ENCODE measurements at regions not wholly inside any gene's neighbourhood (a gene's known extent, or its start where the extent isn't known, plus 50 kb on each side); places are given as distances from the start of the nearest gene placed in this dataset.

DNA sequence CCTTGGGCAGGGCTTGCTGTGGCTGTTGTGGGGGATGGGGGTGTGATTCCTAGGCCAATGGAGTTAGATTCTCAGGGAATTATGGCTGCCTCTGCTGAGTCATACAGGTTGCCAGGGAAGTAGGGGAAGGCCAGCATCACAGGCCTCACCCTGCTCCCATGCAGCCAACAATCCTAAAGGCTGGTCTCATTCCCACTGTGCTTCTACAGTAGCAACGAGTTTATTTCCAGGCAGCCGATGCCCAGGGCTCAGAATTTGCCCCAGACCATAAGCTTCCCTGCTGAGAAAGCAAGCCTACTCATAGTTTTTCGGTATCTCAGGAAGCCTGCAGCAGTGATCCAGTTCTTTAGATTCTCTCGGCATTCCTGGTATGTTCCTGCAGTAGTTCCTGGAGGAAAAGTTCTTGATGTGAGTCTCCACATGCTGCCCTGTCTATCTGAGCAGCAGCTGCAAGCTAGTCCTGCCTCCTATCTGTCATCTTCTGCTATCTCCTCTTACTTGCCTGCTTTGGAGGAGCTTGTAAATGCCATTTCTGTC is 59.3 kb upstream of the SELENOP start (continued):
- TF ChIP-seq TRIM24 (IDR thresholded peaks at IDR 0.05): no peak
- 0 out of 2 replicates have a peak, but pooled peaks have one; percentile 17 for TF ChIP-seq ZNF316 (IDR thresholded peaks at IDR 0.05)
- TF ChIP-seq CBFA2T3 (IDR thresholded peaks at IDR 0.05): peak; percentile 52; the same call in 1 of the 2 replicates
- TF ChIP-seq CREB1 (IDR thresholded peaks at IDR 0.05): no peak
- TF ChIP-seq CREB1 (CRISPR knock-in tag; IDR thresholded peaks at IDR 0.05): no peak
- TF ChIP-seq, protein P1, sequence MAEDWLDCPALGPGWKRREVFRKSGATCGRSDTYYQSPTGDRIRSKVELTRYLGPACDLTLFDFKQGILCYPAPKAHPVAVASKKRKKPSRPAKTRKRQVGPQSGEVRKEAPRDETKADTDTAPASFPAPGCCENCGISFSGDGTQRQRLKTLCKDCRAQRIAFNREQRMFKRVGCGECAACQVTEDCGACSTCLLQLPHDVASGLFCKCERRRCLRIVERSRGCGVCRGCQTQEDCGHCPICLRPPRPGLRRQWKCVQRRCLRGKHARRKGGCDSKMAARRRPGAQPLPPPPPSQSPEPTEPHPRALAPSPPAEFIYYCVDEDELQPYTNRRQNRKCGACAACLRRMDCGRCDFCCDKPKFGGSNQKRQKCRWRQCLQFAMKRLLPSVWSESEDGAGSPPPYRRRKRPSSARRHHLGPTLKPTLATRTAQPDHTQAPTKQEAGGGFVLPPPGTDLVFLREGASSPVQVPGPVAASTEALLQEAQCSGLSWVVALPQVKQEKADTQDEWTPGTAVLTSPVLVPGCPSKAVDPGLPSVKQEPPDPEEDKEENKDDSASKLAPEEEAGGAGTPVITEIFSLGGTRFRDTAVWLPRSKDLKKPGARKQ (CRISPR knock-in tag; IDR thresholded peaks at IDR 0.05): no peak
- no peak for TF ChIP-seq LEF1 (IDR thresholded peaks at IDR 0.05)
- no peak for TF ChIP-seq KLF16 (IDR thresholded peaks at IDR 0.05)
- no peak for TF ChIP-seq MTA1 (IDR thresholded peaks at IDR 0.05; ENCODE audit: borderline replicate concordance)
- TF ChIP-seq, protein P2, sequence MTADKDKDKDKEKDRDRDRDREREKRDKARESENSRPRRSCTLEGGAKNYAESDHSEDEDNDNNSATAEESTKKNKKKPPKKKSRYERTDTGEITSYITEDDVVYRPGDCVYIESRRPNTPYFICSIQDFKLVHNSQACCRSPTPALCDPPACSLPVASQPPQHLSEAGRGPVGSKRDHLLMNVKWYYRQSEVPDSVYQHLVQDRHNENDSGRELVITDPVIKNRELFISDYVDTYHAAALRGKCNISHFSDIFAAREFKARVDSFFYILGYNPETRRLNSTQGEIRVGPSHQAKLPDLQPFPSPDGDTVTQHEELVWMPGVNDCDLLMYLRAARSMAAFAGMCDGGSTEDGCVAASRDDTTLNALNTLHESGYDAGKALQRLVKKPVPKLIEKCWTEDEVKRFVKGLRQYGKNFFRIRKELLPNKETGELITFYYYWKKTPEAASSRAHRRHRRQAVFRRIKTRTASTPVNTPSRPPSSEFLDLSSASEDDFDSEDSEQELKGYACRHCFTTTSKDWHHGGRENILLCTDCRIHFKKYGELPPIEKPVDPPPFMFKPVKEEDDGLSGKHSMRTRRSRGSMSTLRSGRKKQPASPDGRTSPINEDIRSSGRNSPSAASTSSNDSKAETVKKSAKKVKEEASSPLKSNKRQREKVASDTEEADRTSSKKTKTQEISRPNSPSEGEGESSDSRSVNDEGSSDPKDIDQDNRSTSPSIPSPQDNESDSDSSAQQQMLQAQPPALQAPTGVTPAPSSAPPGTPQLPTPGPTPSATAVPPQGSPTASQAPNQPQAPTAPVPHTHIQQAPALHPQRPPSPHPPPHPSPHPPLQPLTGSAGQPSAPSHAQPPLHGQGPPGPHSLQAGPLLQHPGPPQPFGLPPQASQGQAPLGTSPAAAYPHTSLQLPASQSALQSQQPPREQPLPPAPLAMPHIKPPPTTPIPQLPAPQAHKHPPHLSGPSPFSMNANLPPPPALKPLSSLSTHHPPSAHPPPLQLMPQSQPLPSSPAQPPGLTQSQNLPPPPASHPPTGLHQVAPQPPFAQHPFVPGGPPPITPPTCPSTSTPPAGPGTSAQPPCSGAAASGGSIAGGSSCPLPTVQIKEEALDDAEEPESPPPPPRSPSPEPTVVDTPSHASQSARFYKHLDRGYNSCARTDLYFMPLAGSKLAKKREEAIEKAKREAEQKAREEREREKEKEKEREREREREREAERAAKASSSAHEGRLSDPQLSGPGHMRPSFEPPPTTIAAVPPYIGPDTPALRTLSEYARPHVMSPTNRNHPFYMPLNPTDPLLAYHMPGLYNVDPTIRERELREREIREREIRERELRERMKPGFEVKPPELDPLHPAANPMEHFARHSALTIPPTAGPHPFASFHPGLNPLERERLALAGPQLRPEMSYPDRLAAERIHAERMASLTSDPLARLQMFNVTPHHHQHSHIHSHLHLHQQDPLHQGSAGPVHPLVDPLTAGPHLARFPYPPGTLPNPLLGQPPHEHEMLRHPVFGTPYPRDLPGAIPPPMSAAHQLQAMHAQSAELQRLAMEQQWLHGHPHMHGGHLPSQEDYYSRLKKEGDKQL (CRISPR knock-in tag; IDR thresholded peaks at IDR 0.05; ENCODE audit: borderline replicate concordance): no peak
- no peak for TF ChIP-seq FIP1L1 (IDR thresholded peaks at IDR 0.05; ENCODE audit: low read depth, low read length, poor library complexity, severe bottlenecking)
- no peak for TF ChIP-seq ELF1 (tag; IDR thresholded peaks at IDR 0.05)
- no peak for TF ChIP-seq KAT8 (IDR thresholded peaks at IDR 0.05; ENCODE audit: low read depth)
- no peak for TF ChIP-seq ZNF354B (CRISPR knock-in tag; IDR thresholded peaks at IDR 0.05)
- TF ChIP-seq, protein P3, sequence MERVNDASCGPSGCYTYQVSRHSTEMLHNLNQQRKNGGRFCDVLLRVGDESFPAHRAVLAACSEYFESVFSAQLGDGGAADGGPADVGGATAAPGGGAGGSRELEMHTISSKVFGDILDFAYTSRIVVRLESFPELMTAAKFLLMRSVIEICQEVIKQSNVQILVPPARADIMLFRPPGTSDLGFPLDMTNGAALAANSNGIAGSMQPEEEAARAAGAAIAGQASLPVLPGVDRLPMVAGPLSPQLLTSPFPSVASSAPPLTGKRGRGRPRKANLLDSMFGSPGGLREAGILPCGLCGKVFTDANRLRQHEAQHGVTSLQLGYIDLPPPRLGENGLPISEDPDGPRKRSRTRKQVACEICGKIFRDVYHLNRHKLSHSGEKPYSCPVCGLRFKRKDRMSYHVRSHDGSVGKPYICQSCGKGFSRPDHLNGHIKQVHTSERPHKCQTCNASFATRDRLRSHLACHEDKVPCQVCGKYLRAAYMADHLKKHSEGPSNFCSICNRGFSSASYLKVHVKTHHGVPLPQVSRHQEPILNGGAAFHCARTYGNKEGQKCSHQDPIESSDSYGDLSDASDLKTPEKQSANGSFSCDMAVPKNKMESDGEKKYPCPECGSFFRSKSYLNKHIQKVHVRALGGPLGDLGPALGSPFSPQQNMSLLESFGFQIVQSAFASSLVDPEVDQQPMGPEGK (CRISPR knock-in tag; IDR thresholded peaks at IDR 0.05; ENCODE audit: borderline replicate concordance): no peak
- no peak for TF ChIP-seq SMARCA5 (IDR thresholded peaks at IDR 0.05)
- no peak for TF ChIP-seq NRF1 (conservative IDR thresholded peaks at IDR 0.05 in 1 of 2, IDR thresholded peaks at IDR 0.05 in 1 of 2)
- TF ChIP-seq RB1 (IDR thresholded peaks at IDR 0.05; ENCODE audit: low read depth): no peak
- TF ChIP-seq MAFG (tag; conservative IDR thresholded peaks at IDR 0.05): peak; percentile 35; the same call in 1 of the 2 replicates
- TF ChIP-seq C11orf30 (IDR thresholded peaks at IDR 0.05; ENCODE audit: low read depth): peak; percentile 20; the same call in 1 of the 2 replicates
- TF ChIP-seq, protein P4, sequence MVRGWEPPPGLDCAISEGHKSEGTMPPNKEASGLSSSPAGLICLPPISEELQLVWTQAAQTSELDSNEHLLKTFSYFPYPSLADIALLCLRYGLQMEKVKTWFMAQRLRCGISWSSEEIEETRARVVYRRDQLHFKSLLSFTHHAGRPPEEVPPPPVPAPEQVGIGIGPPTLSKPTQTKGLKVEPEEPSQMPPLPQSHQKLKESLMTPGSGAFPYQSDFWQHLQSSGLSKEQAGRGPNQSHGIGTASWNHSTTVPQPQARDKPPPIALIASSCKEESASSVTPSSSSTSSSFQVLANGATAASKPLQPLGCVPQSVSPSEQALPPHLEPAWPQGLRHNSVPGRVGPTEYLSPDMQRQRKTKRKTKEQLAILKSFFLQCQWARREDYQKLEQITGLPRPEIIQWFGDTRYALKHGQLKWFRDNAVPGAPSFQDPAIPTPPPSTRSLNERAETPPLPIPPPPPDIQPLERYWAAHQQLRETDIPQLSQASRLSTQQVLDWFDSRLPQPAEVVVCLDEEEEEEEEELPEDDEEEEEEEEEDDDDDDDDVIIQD (CRISPR knock-in tag; IDR thresholded peaks at IDR 0.05): no peak

Data from K562 (cell line).